Hepatocyte (in vitro differentiated cells): ENCODE measurements at regions not wholly inside any gene's neighbourhood (a gene's known extent, or its start where the extent isn't known, plus 50 kb on each side); places are given as distances from the start of the nearest gene placed in this dataset.

Experiments used
- DNase-seq: peaks from one replicate; pipeline ENCODE4 v3.0.0-alpha.2; 2016; ENCODE audit warnings: low spot score
- H2AFZ ChIP-seq: fragments of 200-600 bp; sonication (generic); 2 replicates; pipeline ENCODE4 v1.6.0; 2016; ENCODE audit warnings: antibody characterized with exemption, mild to moderate bottlenecking
- H3K27ac ChIP-seq: fragments of 200-600 bp; sonication (generic); 2 replicates; pipeline ENCODE4 v1.5.1; 2016; ENCODE audit warnings: mild to moderate bottlenecking
- H3K27me3 ChIP-seq: fragments of 200-600 bp; sonication (generic); 2 replicates; pipeline ENCODE4 v1.6.1; 2016
- H3K36me3 ChIP-seq: fragments of 200-600 bp; sonication (generic); replicated peaks from 2 replicates; pipeline ENCODE4 v1.5.1; 2016; ENCODE audit warnings: low read depth; ENCODE audit not compliant: insufficient read depth
- H3K4me1 ChIP-seq: fragments of 200-600 bp; sonication (generic); 2 replicates; pipeline ENCODE4 v1.5.1; 2016; ENCODE audit warnings: mild to moderate bottlenecking, moderate library complexity; ENCODE audit not compliant: insufficient read depth
- H3K4me2 ChIP-seq: fragments of 200-600 bp; sonication (generic); 2 replicates; pipeline ENCODE4 v1.6.0; 2016
- H3K4me3 ChIP-seq: fragments of 200-600 bp; sonication (generic); 2 replicates; pipeline ENCODE4 v1.5.1; 2016; ENCODE audit warnings: mild to moderate bottlenecking
- H3K79me2 ChIP-seq: fragments of 200-600 bp; sonication (generic); 2 replicates; pipeline ENCODE4 v1.6.0; 2017; ENCODE audit warnings: mild to moderate bottlenecking
- H3K9me2 ChIP-seq: fragments of 200-600 bp; sonication (generic); replicated peaks from 2 replicates; pipeline ENCODE4 v1.6.0; 2017; ENCODE audit warnings: mild to moderate bottlenecking; ENCODE audit not compliant: insufficient read depth
- H3K9me3 ChIP-seq: fragments of 200-600 bp; sonication (generic); 2 replicates; pipeline ENCODE4 v1.5.1; 2016; ENCODE audit warnings: low read depth, mild to moderate bottlenecking
- H4K20me1 ChIP-seq: fragments of 200-600 bp; sonication (generic); 2 replicates; pipeline ENCODE4 v1.6.0; 2016; ENCODE audit warnings: mild to moderate bottlenecking; ENCODE audit not compliant: insufficient read depth, poor library complexity, severe bottlenecking
- EZH2 ChIP-seq: fragments of 200-600 bp; sonication (generic); IDR thresholded peaks from 2 replicates; pipeline ENCODE4 v1.6.1; 2016; ENCODE audit warnings: antibody characterized with exemption, mild to moderate bottlenecking, borderline replicate concordance
- EZH2phosphoT487 ChIP-seq: fragments of 200-600 bp; sonication (generic); IDR thresholded peaks from one replicate; pipeline ENCODE4 v1.6.1; 2018; ENCODE audit warnings: antibody characterized with exemption, mild to moderate bottlenecking, low read depth, moderate library complexity; ENCODE audit not compliant: unreplicated experiment, severe bottlenecking
- WGBS: methylation state at CpG from one replicate; pipeline ENCODE4 v1.1.6; 2016; ENCODE audit warnings: low lambda C conversion rate; ENCODE audit errors: missing lambda C conversion rate; 5-methylcytosine and 5-hydroxymethylcytosine counted together
- TF ChIP-seq, protein P1 (sequence below): fragments of 200-600 bp; sonication (generic); IDR thresholded peaks from 2 replicates; pipeline ENCODE4 v1.5.1; 2016; ENCODE audit warnings: antibody characterized with exemption, mild to moderate bottlenecking; ENCODE audit not compliant: poor library complexity

DNA sequence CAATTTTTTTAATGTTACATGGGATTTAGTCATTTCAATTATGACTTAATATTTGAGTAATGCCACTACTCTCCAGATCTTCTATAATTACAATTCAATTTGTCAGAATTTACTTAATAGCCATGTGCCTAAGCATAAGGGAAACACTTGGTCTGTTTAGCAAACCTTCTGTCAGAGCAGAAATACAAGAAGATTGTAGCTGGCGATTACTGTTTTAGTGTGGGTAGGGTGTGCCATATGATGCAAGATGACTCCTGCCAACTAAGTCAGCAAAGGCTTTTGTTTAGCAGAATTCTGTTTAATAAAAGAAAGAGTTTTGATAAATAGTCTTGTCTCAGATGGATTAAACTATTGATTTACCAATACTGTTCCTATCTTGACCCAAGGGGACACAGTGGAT, 455.4 kb downstream of the RNF144B start:
- no peak overlapping the region for H2AFZ ChIP-seq
- DNase-seq, result no peak
- H3K27ac ChIP-seq, result no peak overlapping the region
- H4K20me1 ChIP-seq, result no peaks in the 10 kb centered on the region
- no peaks in the 10 kb centered on the region for H3K9me3 ChIP-seq
- no peak overlapping the region for H3K4me2 ChIP-seq
- no peaks in the 10 kb centered on the region for H3K9me2 ChIP-seq
- H3K36me3 ChIP-seq, result no peaks in the 10 kb centered on the region
- TF ChIP-seq EZH2 (no peak), EZH2phosphoT487 (no peak)
- TF ChIP-seq, protein P1, sequence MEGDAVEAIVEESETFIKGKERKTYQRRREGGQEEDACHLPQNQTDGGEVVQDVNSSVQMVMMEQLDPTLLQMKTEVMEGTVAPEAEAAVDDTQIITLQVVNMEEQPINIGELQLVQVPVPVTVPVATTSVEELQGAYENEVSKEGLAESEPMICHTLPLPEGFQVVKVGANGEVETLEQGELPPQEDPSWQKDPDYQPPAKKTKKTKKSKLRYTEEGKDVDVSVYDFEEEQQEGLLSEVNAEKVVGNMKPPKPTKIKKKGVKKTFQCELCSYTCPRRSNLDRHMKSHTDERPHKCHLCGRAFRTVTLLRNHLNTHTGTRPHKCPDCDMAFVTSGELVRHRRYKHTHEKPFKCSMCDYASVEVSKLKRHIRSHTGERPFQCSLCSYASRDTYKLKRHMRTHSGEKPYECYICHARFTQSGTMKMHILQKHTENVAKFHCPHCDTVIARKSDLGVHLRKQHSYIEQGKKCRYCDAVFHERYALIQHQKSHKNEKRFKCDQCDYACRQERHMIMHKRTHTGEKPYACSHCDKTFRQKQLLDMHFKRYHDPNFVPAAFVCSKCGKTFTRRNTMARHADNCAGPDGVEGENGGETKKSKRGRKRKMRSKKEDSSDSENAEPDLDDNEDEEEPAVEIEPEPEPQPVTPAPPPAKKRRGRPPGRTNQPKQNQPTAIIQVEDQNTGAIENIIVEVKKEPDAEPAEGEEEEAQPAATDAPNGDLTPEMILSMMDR, result no peak
- no peaks in the 10 kb centered on the region for H3K79me2 ChIP-seq
- WGBS, result 100% methylated on average over 1 of the region's 1 CpG
- H3K4me1 ChIP-seq, result no peaks in the 10 kb centered on the region
- no peak overlapping the region for H3K4me3 ChIP-seq
- no peaks in the 10 kb centered on the region for H3K27me3 ChIP-seq

GRCh38 chr6:18845896-18846295, 458.7 kb downstream of the RNF144B start:
- H3K4me1 ChIP-seq, result no peaks in the 10 kb centered on the region
- H3K9me2 ChIP-seq, result no peaks in the 10 kb centered on the region
- DNase-seq, result no peak
- no peaks in the 10 kb centered on the region for H4K20me1 ChIP-seq
- no peak overlapping the region for H2AFZ ChIP-seq
- H3K79me2 ChIP-seq, result no peaks in the 10 kb centered on the region
- H3K36me3 ChIP-seq, result no peaks in the 10 kb centered on the region
- 92% methylated on average over 1 of the region's 1 CpG for WGBS
- no peak overlapping the region for H3K27ac ChIP-seq
- no peak overlapping the region for H3K4me3 ChIP-seq
- TF ChIP-seq EZH2phosphoT487 (no peak), EZH2 (no peak)
- TF ChIP-seq, protein P1, result no peak
- no peaks in the 10 kb centered on the region for H3K27me3 ChIP-seq
- no peaks in the 10 kb centered on the region for H3K9me3 ChIP-seq
- H3K4me2 ChIP-seq, result no peak overlapping the region

DNA sequence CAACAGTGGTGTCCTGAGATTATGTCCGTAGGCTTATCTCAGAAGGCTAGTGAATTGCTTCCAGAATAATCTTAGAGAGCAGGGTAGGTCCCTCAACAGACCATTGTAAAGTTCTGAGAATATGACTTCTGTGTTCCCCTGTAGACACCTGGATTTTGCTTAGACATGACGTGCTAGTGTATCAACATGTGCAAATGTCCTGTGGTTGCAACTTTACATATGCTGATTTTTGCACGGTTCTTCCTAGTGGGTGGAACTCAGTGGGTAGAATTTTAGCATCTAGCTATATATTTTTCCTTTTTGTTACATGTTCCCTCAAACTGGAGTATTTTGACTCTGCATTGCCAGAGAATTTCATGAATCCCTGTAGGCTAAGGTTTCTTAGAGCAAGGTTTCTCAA, 459.2 kb downstream of the RNF144B start:
- Histone ChIP-seq H3K27me3 (no peaks in the 10 kb centered on the region), H2AFZ (no peak overlapping the region), H4K20me1 (no peaks in the 10 kb centered on the region), H3K36me3 (no peaks in the 10 kb centered on the region), H3K4me2 (no peak overlapping the region), H3K9me2 (no peaks in the 10 kb centered on the region), H3K79me2 (no peaks in the 10 kb centered on the region), H3K27ac (no peak overlapping the region), H3K9me3 (no peaks in the 10 kb centered on the region), H3K4me3 (no peak overlapping the region), H3K4me1 (no peaks in the 10 kb centered on the region)
- TF ChIP-seq, protein P1, result no peak
- TF ChIP-seq EZH2 (no peak), EZH2phosphoT487 (no peak)
- DNase-seq, result no peak
- 89% methylated on average over 3 of the region's 3 CpGs for WGBS

GRCh38 chr6:18861204-18861603, 474.1 kb downstream of the RNF144B start:
- Histone ChIP-seq H3K4me1 (no peaks in the 10 kb centered on the region), H3K27me3 (no peaks in the 10 kb centered on the region), H3K27ac (no peak overlapping the region), H2AFZ (no peak overlapping the region), H3K79me2 (no peaks in the 10 kb centered on the region), H4K20me1 (no peaks in the 10 kb centered on the region), H3K4me3 (no peak overlapping the region), H3K4me2 (no peak overlapping the region), H3K9me2 (no peaks in the 10 kb centered on the region), H3K36me3 (no peaks in the 10 kb centered on the region), H3K9me3 (no peaks in the 10 kb centered on the region)
- TF ChIP-seq, protein P1, result no peak
- TF ChIP-seq EZH2phosphoT487, result no peak
- no peak for TF ChIP-seq EZH2
- DNase-seq, result no peak
- WGBS, result 16% methylated on average over 3 of the region's 3 CpGs
